K562 (cell line): ENCODE measurements at regions not wholly inside any gene's neighbourhood (a gene's known extent, or its start where the extent isn't known, plus 50 kb on each side); places are given as distances from the start of the nearest gene placed in this dataset.

Experiments
- ATAC-seq: fragments of 200-7000 bp; cut with Tn5 transposase; 3 replicates; pipeline ENCODE4 v1.9.1; 2020; ENCODE audit warnings: moderate library complexity
- BruUV-seq: library from RNA; stranded (reverse); fragments of 400-500 nt; replicated peaks from 2 replicates; lab custom pipeline; 2021; lab: Mats Ljungman, UMichigan
- CTCF ChIA-PET: fragments of 300-600 bp; formaldehyde crosslinking; extraction: SDS; loops from one replicate; lab custom pipeline; 2021; ENCODE audit warnings: low intra/inter-chr PET ratio; lab: Yijun Ruan, JAX
- POLR2A ChIA-PET: fragments of 300-600, 350-650 bp; sonication (Branson Sonifier 250); formaldehyde crosslinking; extraction: SDS; loops from one replicate; lab custom pipeline; 2021; ENCODE audit warnings: antibody characterized with exemption, inconsistent platforms; lab: Yijun Ruan, JAX
- DNase-seq, 4 experiments: peaks; one replicate each; pipeline versions ENCODE4 v3.0.0 to v3.0.0-alpha.2; 2011 to 2018; ENCODE audit warnings: low spot score in 3 of 4, mixed read lengths in 3 of 4; ENCODE audit errors: extremely low read depth in 1 of 4
- FAIRE-seq: peaks from 2 replicates; lab custom pipeline; 2011; peaks lifted over from hg19 to GRCh38; lab: Jason Lieb, UNC
- H2AFZ ChIP-seq: 2 replicates; pipeline ENCODE4 v1.6.0; 2011; ENCODE audit warnings: low read depth, low read length, control low read depth, inconsistent platforms
- H3K27ac ChIP-seq: fragments of 200-600 bp; 3 replicates; pipeline ENCODE4 v1.8.0; 2011; ENCODE audit warnings: low read depth, mild to moderate bottlenecking, control low read depth, inconsistent platforms, low read length, moderate library complexity, mixed read lengths; ENCODE audit errors: extremely low read depth
- H3K27me3 ChIP-seq, 2 experiments: fragments of 300-600 bp in 1 of 2; 2 replicates in 1 of 2; 3 replicates in 1 of 2; pipeline versions ENCODE4 v1.6.0 to v1.8.0; 2011; ENCODE audit warnings: inconsistent platforms in 2 of 2, low read length in 2 of 2, mild to moderate bottlenecking in 1 of 2, mixed read lengths in 1 of 2, moderate library complexity in 1 of 2; ENCODE audit not compliant: control insufficient read depth in 2 of 2, insufficient read depth in 2 of 2
- H3K36me3 ChIP-seq: fragments of 300-600 bp; 3 replicates; pipeline ENCODE4 v1.8.0; 2011; ENCODE audit warnings: mild to moderate bottlenecking, low read length, inconsistent platforms; ENCODE audit not compliant: control insufficient read depth, insufficient read depth
- H3K4me1 ChIP-seq, 2 experiments: fragments of 200-600 bp in 1 of 2; replicated peaks in 1 of 2; 2 replicates in 1 of 2; 3 replicates in 1 of 2; pipeline versions ENCODE4 v1.5.1 to v1.8.0; 2011; ENCODE audit warnings: inconsistent platforms in 2 of 2, low read length in 2 of 2, mild to moderate bottlenecking in 1 of 2, mixed read lengths in 1 of 2, moderate library complexity in 1 of 2; ENCODE audit not compliant: control insufficient read depth in 2 of 2, insufficient read depth in 2 of 2
- H3K4me2 ChIP-seq: 2 replicates; pipeline ENCODE4 v1.6.1; 2011; ENCODE audit warnings: low read length, control low read depth, inconsistent platforms, mixed read lengths; ENCODE audit not compliant: insufficient read depth
- H3K4me3 ChIP-seq: fragments of 200-600 bp; sonication (generic), shearing (Covaris generic); 2 replicates; pipeline ENCODE4 v1.5.1; 2016; ENCODE audit warnings: control low read depth, inconsistent platforms
- H3K79me2 ChIP-seq: fragments of 200-600 bp; 3 replicates; pipeline ENCODE4 v1.8.0; 2011; ENCODE audit warnings: low read length, inconsistent platforms; ENCODE audit not compliant: control insufficient read depth, insufficient read depth
- H3K9ac ChIP-seq, 2 experiments: 2 replicates each; pipeline versions ENCODE4 v1.6.0 to v1.6.1; 2011; ENCODE audit warnings: low read depth in 2 of 2, low read length in 2 of 2, control low read depth in 1 of 2, inconsistent platforms in 1 of 2, mild to moderate bottlenecking in 1 of 2, mixed read lengths in 1 of 2; ENCODE audit not compliant: insufficient read depth in 1 of 2
- H3K9me1 ChIP-seq: one replicate; pipeline ENCODE4 v1.6.0; 2011; ENCODE audit warnings: inconsistent platforms, mild to moderate bottlenecking, low read length, moderate library complexity; ENCODE audit not compliant: control insufficient read depth, insufficient read depth
- H3K9me3 ChIP-seq: replicated peaks from 2 replicates; pipeline ENCODE4 v1.5.1; 2011; ENCODE audit warnings: low read depth, low read length, inconsistent platforms; ENCODE audit not compliant: control insufficient read depth, insufficient read depth
- H4K20me1 ChIP-seq: replicated peaks from 2 replicates; pipeline ENCODE4 v1.6.1; 2011; ENCODE audit warnings: low read length, inconsistent platforms, mixed read lengths; ENCODE audit not compliant: control insufficient read depth, insufficient read depth
- CAMTA2 ChIP-seq: fragments of 250-450 bp; sonication (Bioruptor Pico); conservative IDR thresholded peaks from 2 replicates; pipeline ENCODE4 v1.5.1; 2022
- ELF2 ChIP-seq: fragments of 250-450 bp; sonication (Bioruptor Pico); IDR thresholded peaks from 2 replicates; pipeline ENCODE4 v1.5.0; 2021; ENCODE audit warnings: mild to moderate bottlenecking
- ZNF121 ChIP-seq: sonication (generic); formaldehyde crosslinking; conservative IDR thresholded peaks from 2 replicates; pipeline ENCODE4 v1.8.0; 2022; ENCODE audit warnings: missing genetic modification reagents
- ZNF609 ChIP-seq: sonication (generic); formaldehyde crosslinking; IDR thresholded peaks from 2 replicates; pipeline ENCODE4 v1.8.1; 2023; ENCODE audit warnings: missing genetic modification reagents, mild to moderate bottlenecking, borderline replicate concordance
- WGBS: fragments of 100-300 bp; shearing (Covaris generic); methylation state at CpG from one replicate; pipeline ENCODE4 v1.1.6; 2016; ENCODE audit warnings: low coverage, mixed read lengths; ENCODE audit not compliant: insufficient coverage; ENCODE audit errors: missing lambda C conversion rate; 5-methylcytosine and 5-hydroxymethylcytosine counted together
- in situ Hi-C: fragments of 300-500 bp; cut with MboI; formaldehyde crosslinking; loops from 4 replicates; pipeline ENCODE4 v1.15.0; 2018; ENCODE audit warnings: inconsistent platforms, mixed read lengths
- intact Hi-C: fragments of 100-400 bp; cut with micrococcal nuclease; formaldehyde crosslinking; loops from 2 replicates; pipeline ENCODE4 v1.14.2; 2022

DNA sequence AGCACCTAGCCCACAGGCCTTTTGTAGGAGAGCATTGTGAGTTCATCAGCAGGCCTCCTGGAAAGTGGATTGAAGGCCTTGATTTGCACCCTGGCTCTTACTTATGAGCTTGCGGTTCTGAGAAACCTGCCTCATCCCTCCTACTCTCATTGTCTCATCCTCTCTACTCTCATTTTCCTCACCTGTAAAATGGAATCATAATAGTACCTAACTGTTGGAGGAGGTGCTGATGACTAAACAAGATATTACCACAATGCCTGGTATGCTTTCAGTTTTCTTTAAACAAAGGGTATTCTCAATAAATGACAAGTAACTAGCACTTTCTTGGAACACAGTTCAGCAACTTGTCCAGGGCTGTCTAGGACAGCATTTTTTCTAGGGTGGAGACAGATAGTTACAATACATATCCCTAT lies 243.1 kb upstream of the MAF start (continued):
- no peak for TF ChIP-seq ZNF609

DNA sequence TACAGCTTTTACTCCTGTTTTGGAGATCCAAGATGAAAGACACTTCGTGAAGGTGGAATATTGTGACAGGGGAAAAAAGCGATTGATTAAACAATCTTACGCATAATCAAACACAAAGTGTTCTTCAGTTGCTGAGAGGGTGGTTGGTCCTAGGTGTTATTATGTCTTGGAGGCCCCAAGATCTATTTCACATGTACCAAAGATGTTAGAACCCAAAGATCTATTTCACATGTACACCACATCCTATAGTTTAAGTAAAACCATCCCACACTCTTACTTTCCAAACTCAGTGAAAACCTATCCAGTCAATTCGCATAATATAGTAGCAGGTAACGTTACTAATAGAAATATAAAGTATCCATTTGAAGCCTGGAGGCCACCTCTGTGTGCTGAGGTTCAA lies 242.6 kb upstream of the MAF start:
- ChIA-PET CTCF (no interaction called here), POLR2A (interaction anchor here (0.5 to 1.3 kb wide), 4 partner anchors 9 to 266 kb away, joined by 3 to 4 read pairs (median 3); no protein-coding TSS in a partner anchor)
- Histone ChIP-seq H3K9ac (no peak overlapping the region), H4K20me1 (no peaks in the 10 kb centered on the region), H3K27me3 (no peaks in the 10 kb centered on the region), H3K4me1 (peaks cover 11 to 34% of the 10 kb centered on the region in 2 experiments; a peak in 3 of 5 replicates), H3K9me1 (no peaks in the 10 kb centered on the region), H3K36me3 (no peaks in the 10 kb centered on the region), H3K79me2 (peaks cover 42% of the 10 kb centered on the region), H3K4me2 (peak overlapping the region; percentile 56), H3K9me3 (no peaks in the 10 kb centered on the region), H2AFZ (no peak overlapping the region; the same call in 1 of the 2 replicates), H3K4me3 (peak overlapping the region; percentile 14; the same call in 1 of the 2 replicates), H3K27ac (peak overlapping the region; percentile 2; the same call in 1 of the 3 replicates)
- intact Hi-C loops = loop anchor here (5.0 kb wide), 2 partner anchors 71 to 129 kb away; no protein-coding TSS in a partner anchor
- BruUV-seq = no TSS peak
- ATAC-seq (no peak), DNase-seq (no peak), FAIRE-seq (no peak)
- in situ Hi-C loops = no loop called here
- 41% methylated on average over 5 of the region's 5 CpGs for WGBS
- no peak for TF ChIP-seq ZNF121 (CRISPR knock-in tag)
- 0 out of 2 replicates have a peak, but pooled peaks have one; percentile 45 for TF ChIP-seq CAMTA2
- peak; percentile 66 for TF ChIP-seq ELF2
